ENCODE measurements at regions not wholly inside any gene's neighbourhood (a gene's known extent, or its start where the extent isn't known, plus 50 kb on each side); places are given as distances from the start of the nearest gene placed in this dataset.

GRCh38 chr20:57944988-57945387, 235.2 kb upstream of the PMEPA1 start:
- TF ChIP-seq, protein P1, sequence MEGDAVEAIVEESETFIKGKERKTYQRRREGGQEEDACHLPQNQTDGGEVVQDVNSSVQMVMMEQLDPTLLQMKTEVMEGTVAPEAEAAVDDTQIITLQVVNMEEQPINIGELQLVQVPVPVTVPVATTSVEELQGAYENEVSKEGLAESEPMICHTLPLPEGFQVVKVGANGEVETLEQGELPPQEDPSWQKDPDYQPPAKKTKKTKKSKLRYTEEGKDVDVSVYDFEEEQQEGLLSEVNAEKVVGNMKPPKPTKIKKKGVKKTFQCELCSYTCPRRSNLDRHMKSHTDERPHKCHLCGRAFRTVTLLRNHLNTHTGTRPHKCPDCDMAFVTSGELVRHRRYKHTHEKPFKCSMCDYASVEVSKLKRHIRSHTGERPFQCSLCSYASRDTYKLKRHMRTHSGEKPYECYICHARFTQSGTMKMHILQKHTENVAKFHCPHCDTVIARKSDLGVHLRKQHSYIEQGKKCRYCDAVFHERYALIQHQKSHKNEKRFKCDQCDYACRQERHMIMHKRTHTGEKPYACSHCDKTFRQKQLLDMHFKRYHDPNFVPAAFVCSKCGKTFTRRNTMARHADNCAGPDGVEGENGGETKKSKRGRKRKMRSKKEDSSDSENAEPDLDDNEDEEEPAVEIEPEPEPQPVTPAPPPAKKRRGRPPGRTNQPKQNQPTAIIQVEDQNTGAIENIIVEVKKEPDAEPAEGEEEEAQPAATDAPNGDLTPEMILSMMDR (conservative IDR thresholded peaks at IDR 0.05; ENCODE audit: low read depth, low read length) = no peak
- TF ChIP-seq MXI1 (IDR thresholded peaks at IDR 0.05; ENCODE audit: borderline replicate concordance, low read depth, low read length) = no peak
- TF ChIP-seq, protein P2, sequence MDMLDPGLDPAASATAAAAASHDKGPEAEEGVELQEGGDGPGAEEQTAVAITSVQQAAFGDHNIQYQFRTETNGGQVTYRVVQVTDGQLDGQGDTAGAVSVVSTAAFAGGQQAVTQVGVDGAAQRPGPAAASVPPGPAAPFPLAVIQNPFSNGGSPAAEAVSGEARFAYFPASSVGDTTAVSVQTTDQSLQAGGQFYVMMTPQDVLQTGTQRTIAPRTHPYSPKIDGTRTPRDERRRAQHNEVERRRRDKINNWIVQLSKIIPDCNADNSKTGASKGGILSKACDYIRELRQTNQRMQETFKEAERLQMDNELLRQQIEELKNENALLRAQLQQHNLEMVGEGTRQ (IDR thresholded peaks at IDR 0.05; ENCODE audit: low read depth, low read length) = no peak

Data from IMR-90 (cell line).